ENCODE measurements at regions not wholly inside any gene's neighbourhood (a gene's known extent, or its start where the extent isn't known, plus 50 kb on each side); places are given as distances from the start of the nearest gene placed in this dataset.
A peak's percentile ranks its signal among the peaks of the same experiment; 100 is the strongest.

GRCh38 chr4:100100985-100101384, 89.3 kb downstream of the DDIT4L start:
- no peak for DNase-seq (ENCODE audit: low read depth)
- H3K4me3 ChIP-seq (ENCODE audit: low read length) = no peak overlapping the region
- TF ChIP-seq CTCF (IDR thresholded peaks at IDR 0.05; ENCODE audit: insufficient read depth, low read depth, low read length, missing control alignments) = no peak

- H3K4me3 ChIP-seq (ENCODE audit: low read length) = no peak overlapping the region
- DNase-seq (ENCODE audit: low read depth) = no peak
- no peak for TF ChIP-seq CTCF (IDR thresholded peaks at IDR 0.05; ENCODE audit: insufficient read depth, low read depth, low read length, missing control alignments)
These were observed 90.5 kb downstream of the DDIT4L start for GRCh38 chr4:100099746-100100145.

- no peak for DNase-seq (ENCODE audit: low read depth)
- TF ChIP-seq CTCF (IDR thresholded peaks at IDR 0.05; ENCODE audit: insufficient read depth, low read depth, low read length, missing control alignments) = no peak
- no peak overlapping the region for H3K4me3 ChIP-seq (ENCODE audit: low read length)
These were observed 91.6 kb downstream of the DDIT4L start for GRCh38 chr4:100098681-100099080.

GRCh38 chr4:100098011-100098545, 92.2 kb downstream of the DDIT4L start:
- TF ChIP-seq CTCF (IDR thresholded peaks at IDR 0.05; ENCODE audit: insufficient read depth, low read depth, low read length, missing control alignments) = no peak
- no peak for DNase-seq (ENCODE audit: low read depth)
- no peak overlapping the region for H3K4me3 ChIP-seq (ENCODE audit: low read length)

- peak; percentile 84 for DNase-seq (ENCODE audit: low read depth)
- peak; percentile 89 for TF ChIP-seq CTCF (IDR thresholded peaks at IDR 0.05; ENCODE audit: insufficient read depth, low read depth, low read length, missing control alignments)
- no peak overlapping the region for H3K4me3 ChIP-seq (ENCODE audit: low read length)
These were observed 94.3 kb downstream of the DDIT4L start for GRCh38 chr4:100095729-100096595.

GRCh38 chr4:100093091-100093866, 97.0 kb downstream of the DDIT4L start:
- no peak overlapping the region for H3K4me3 ChIP-seq (ENCODE audit: low read length)
- peak; percentile 80 for TF ChIP-seq CTCF (IDR thresholded peaks at IDR 0.05; ENCODE audit: insufficient read depth, low read depth, low read length, missing control alignments)
- peak; percentile 95 for DNase-seq (ENCODE audit: low read depth)
